ENCODE measurements at regions not wholly inside any gene's neighbourhood (a gene's known extent, or its start where the extent isn't known, plus 50 kb on each side); places are given as distances from the start of the nearest gene placed in this dataset.
"Not testable (repeated sequence)": the region's sequence is repeated elsewhere in the genome, so short reads cannot be mapped to it uniquely, and the experiment has no call there.

DNA sequence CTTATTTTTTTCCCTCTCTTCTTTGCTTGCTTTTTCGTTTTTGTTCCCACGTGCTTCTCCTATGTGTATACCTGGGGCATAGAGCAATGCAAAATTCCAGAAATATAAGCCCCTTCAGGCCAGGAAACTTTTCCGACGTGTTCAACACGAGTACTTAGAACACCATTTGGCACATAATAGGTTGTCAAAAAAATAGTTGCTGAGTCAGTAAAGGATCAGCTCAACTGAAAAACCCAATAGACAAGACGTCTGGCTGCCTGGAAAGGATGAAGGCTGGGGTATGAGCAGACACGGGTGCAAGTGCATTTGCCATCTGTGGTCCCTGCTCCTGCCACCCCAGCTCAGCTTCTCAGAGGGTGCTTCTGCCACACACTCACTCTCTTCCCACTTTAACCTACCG, 823.0 kb upstream of the SOX11 start:
- no peak for DNase-seq

GRCh38 chr2:4873364-4873763, 818.8 kb upstream of the SOX11 start:
- DNase-seq: no peak

GRCh38 chr2:4873876-4874593, 818.1 kb upstream of the SOX11 start:
- DNase-seq: no peak

GRCh38 chr2:4882421-4882820, 809.8 kb upstream of the SOX11 start:
- DNase-seq: peak; percentile 29

DNA sequence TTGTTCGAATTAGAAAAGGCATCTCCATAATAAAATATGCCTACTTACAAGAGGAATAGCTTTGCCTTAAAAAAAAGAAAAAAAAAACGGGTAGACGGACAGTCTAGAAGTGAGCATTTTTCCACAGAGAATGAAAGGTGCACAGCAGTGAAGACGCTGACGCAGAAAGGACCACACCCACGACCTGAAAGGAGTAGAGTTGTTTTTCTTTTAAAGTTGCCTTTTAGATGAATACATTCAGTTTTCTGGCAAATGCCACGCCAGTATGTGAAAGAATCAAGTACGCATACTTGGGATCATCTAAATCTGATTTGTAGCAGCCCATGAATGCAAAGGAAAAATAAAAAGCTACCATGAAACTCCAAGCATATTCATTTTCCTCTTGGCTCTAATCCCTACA, 809.2 kb upstream of the SOX11 start:
- no peak for DNase-seq

DNA sequence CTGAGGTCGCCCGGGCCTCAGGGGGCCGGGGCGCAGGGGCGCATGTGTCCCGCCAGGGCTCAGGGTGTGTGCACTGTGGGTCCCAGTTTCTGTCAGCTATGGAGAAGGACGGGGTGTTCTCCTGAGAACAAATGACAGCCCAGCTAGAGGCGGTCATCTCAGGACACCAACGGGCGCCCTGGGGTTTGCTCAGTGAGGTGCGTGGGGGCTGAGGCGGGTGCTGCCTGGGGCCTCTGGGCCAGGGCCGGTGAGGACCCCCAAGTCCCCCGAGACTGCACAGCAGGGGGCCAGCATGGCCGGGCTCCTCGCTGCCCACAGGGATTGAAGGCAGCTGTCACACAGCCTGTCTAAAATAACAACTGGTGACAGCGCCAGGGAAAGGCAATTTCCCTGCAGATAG, 808.8 kb upstream of the SOX11 start:
- no peak for DNase-seq

DNA sequence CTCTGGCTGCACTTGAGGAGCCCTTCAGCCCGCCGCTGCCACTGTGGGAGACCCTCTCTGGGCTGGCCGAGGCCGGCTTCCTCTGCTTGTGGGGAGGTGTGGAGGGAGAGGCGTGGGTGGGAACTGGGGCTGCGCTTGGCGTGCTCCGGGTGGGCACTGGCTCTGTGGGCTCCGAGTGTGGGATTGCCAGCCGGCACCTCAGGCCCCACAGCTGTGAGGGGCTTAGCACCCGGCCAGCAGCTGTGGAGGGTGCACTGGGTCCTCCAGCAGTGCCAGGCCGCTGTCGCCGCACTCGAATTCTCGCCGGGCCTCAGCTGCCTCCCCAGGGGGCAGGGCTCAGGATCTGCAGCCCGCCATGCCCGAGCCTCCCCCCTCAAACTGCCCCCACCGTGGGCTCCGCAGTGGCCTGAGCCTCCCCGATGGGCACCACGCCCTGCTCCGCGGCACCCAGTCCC, 808.0 kb upstream of the SOX11 start:
- no peak for DNase-seq

- no peak for DNase-seq
Measured at GRCh38 chr2:4891394-4891793, 800.8 kb upstream of the SOX11 start.

GRCh38 chr2:4895371-4895770, 796.8 kb upstream of the SOX11 start:
- no peak for DNase-seq

DNA sequence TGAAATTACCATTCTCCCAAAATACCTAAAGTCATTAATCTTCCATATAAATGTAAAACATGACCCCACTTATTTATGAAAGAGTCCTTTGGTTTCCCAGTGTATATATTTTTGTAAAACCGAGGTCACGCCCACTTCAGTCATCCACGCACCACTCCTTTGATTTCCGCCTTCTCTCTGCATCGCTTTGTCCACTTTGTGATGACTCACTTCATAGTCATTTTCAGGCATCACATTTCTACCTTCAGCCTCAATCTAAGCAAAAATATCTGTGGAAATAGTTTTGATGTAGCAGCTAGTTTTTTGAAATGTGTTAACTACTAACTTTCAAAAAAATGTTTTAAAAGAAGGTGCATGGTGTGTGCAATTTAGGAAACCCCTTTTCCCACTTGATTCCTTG, 793.5 kb upstream of the SOX11 start:
- DNase-seq: no peak

GRCh38 chr2:4900242-4900641, 791.9 kb upstream of the SOX11 start:
- peak; percentile 21 for DNase-seq

- peak; percentile 38 for DNase-seq
Measured at GRCh38 chr2:4900861-4901770, 791.1 kb upstream of the SOX11 start.

DNA sequence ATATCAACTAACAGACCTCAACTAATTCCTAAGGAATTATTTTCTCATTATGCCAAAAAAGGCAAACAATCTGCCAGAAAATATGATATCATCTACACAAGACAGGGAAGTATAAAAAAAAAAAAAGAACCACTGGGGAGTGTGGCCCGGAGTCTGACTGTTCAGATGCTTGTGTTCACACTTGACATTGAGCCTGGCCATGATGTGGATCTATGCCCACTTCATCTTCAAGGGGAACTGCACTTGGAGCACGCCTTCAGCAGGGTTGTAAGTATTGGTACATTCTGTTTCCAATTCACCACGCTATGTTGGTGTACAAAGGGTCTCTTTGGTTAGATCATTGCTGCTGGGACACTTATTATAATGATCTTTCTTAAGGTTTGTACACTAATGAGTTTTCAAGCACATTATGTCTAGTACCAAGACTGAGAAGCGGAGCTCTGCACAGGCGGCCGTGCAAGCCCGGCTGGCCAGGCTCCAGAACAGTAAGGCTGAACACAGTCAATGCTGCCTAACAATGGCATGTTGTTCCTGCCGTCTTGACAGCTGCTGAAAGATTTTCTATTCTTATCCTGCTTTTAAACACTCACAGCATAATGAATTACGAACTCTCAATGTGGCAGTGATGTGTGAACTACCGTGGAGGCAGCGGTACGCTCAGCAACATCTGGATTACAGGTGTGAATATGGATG, 788.4 kb upstream of the SOX11 start:
- peak; percentile 83 for DNase-seq

GRCh38 chr2:4908461-4908860, 783.7 kb upstream of the SOX11 start:
- no peak for DNase-seq

GRCh38 chr2:4909346-4910009, 782.7 kb upstream of the SOX11 start:
- DNase-seq: no peak

DNA sequence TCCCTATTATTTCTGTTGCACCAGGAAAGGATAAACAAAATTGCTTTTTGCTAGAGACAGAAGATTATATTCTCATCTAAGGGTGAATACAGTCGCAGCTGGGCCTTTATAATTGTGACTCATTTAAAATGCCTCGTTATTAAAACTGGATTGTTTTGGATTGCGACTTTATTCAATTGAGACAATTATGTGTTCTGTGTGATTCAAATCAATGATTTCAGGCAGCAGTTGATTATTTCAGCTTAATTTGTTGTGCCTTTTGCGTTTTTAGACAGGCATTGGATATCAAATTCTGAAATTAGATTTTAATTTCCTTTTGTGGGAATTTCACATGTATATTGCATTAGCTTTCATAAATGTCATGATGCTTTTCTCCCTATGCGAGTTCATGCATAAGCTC, 778.1 kb upstream of the SOX11 start:
- no peak for DNase-seq

- DNase-seq: no peak
Measured at GRCh38 chr2:4914551-4914950, 777.6 kb upstream of the SOX11 start.

GRCh38 chr2:4915357-4915756, 776.8 kb upstream of the SOX11 start:
- no peak for DNase-seq

- DNase-seq: no peak
Measured at GRCh38 chr2:4916094-4916493, 776.1 kb upstream of the SOX11 start.

DNA sequence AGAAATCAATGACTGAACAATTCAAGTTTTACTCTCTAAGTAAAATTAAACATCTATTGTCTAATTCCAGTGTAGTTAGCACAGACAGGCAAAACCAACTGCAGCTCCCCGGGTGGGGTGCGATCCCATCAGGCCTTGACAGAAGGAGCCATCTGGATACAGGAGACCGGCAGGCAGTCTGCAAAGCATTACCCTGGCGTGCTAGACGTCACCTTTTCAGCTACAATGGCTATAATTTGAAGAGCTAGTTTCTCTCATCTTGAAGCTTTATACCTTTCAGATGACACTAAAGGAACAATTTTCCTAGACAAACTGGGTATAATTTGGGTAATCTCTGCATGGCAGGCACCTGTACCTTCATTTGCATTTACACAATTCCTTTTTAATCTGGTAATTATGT, 761.5 kb upstream of the SOX11 start:
- peak; percentile 33 for DNase-seq

- DNase-seq: no peak
Measured at GRCh38 chr2:4931721-4932365, 760.3 kb upstream of the SOX11 start.

- DNase-seq: not testable (repeated sequence)
Measured at GRCh38 chr2:4935291-4935690, 756.9 kb upstream of the SOX11 start.

Data from tongue (tissue), 1 donor.